IMR-90 (cell line): ENCODE measurements at regions not wholly inside any gene's neighbourhood (a gene's known extent, or its start where the extent isn't known, plus 50 kb on each side); places are given as distances from the start of the nearest gene placed in this dataset.

Experiments used
- ATAC-seq: fragments of 200-7000 bp; cut with Tn5 transposase; 2 replicates; pipeline ENCODE4 v1.9.1; 2020; ENCODE audit warnings: low read depth, mild to moderate bottlenecking, moderate library complexity
- BruUV-seq: library from RNA; stranded (reverse); fragments of 400-500 nt; replicated peaks from 2 replicates; lab custom pipeline; 2021; lab: Mats Ljungman, UMichigan
- CTCF ChIA-PET: fragments of 300-600 bp; formaldehyde crosslinking; extraction: SDS; loops from one replicate; lab custom pipeline; 2021; ENCODE audit warnings: antibody characterized with exemption; lab: Yijun Ruan, JAX
- POLR2A ChIA-PET: fragments of 300-600 bp; sonication (Branson Sonifier 250); formaldehyde crosslinking; loops from one replicate; lab custom pipeline; 2022; ENCODE audit warnings: antibody characterized with exemption; ENCODE audit not compliant: unreplicated experiment; lab: Charles Lee
- DNase-seq: peaks from one replicate; pipeline ENCODE4 v3.0.0; 2013
- H2AFZ ChIP-seq: replicated peaks from 2 replicates; pipeline ENCODE3; 2013; ENCODE audit warnings: low read length, mild to moderate bottlenecking; ENCODE audit not compliant: poor library complexity
- H2AK5ac ChIP-seq: 2 replicates; pipeline ENCODE4 v1.6.1; 2013; ENCODE audit warnings: low read depth, low read length, inconsistent platforms
- H2AK9ac ChIP-seq: replicated peaks from 2 replicates; pipeline ENCODE3; 2013; ENCODE audit warnings: mild to moderate bottlenecking, low read depth, low read length, moderate library complexity; ENCODE audit not compliant: poor library complexity
- H2BK120ac ChIP-seq: 2 replicates; pipeline ENCODE4 v1.6.1; 2013; ENCODE audit warnings: low read depth, low read length, inconsistent platforms
- H2BK15ac ChIP-seq: 3 replicates; pipeline ENCODE4 v1.6.1; 2013; ENCODE audit warnings: low read depth, low read length, inconsistent platforms
- H2BK20ac ChIP-seq: 2 replicates; pipeline ENCODE4 v1.6.1; 2013; ENCODE audit warnings: low read depth, mild to moderate bottlenecking, inconsistent platforms, low read length, moderate library complexity
- H2BK5ac ChIP-seq: 2 replicates; pipeline ENCODE4 v1.6.1; 2013; ENCODE audit warnings: mild to moderate bottlenecking, low read depth, low read length, inconsistent platforms; ENCODE audit not compliant: poor library complexity, severe bottlenecking
- H3K14ac ChIP-seq: replicated peaks from 2 replicates; pipeline ENCODE4 v1.6.1; 2013; ENCODE audit warnings: low read depth, low read length, inconsistent platforms
- H3K18ac ChIP-seq: 2 replicates; pipeline ENCODE4 v1.6.1; 2013; ENCODE audit warnings: low read depth, low read length, control low read depth
- H3K23ac ChIP-seq: 2 replicates; pipeline ENCODE4 v1.6.1; 2013; ENCODE audit warnings: low read depth, low read length, inconsistent platforms
- H3K27ac ChIP-seq: 2 replicates; pipeline ENCODE4 v1.5.1; 2013; ENCODE audit warnings: mild to moderate bottlenecking, control low read depth, low read length; ENCODE audit not compliant: insufficient read depth
- H3K27me3 ChIP-seq: 2 replicates; pipeline ENCODE4 v1.6.1; 2013; ENCODE audit warnings: low read length; ENCODE audit not compliant: control insufficient read depth, insufficient read depth
- H3K36me3 ChIP-seq: 2 replicates; pipeline ENCODE4 v1.6.1; 2013; ENCODE audit warnings: low read length, mixed read lengths; ENCODE audit not compliant: control insufficient read depth, insufficient read depth
- H3K4ac ChIP-seq: 2 replicates; pipeline ENCODE4 v1.6.1; 2013; ENCODE audit warnings: low read depth, low read length, inconsistent platforms
- H3K4me1 ChIP-seq: 2 replicates; pipeline ENCODE4 v1.6.1; 2013; ENCODE audit warnings: low read length, mixed read lengths; ENCODE audit not compliant: control insufficient read depth, insufficient read depth
- H3K4me2 ChIP-seq: 2 replicates; pipeline ENCODE4 v1.6.1; 2013; ENCODE audit warnings: low read depth, mild to moderate bottlenecking, control low read depth, low read length, moderate library complexity
- H3K4me3 ChIP-seq: 2 replicates; pipeline ENCODE4 v1.5.1; 2013; ENCODE audit warnings: low read depth, mild to moderate bottlenecking, control low read depth, low read length, moderate library complexity; ENCODE audit not compliant: insufficient read depth
- H3K56ac ChIP-seq: 2 replicates; pipeline ENCODE4 v1.6.1; 2013; ENCODE audit warnings: low read length, inconsistent platforms; ENCODE audit not compliant: insufficient read depth; ENCODE audit errors: extremely low read depth
- H3K79me1 ChIP-seq, 2 experiments: 2 replicates each; pipeline ENCODE4 v1.6.1; 2013; ENCODE audit warnings: low read length in 2 of 2, inconsistent platforms in 1 of 2, low read depth in 1 of 2
- H3K9ac ChIP-seq: 2 replicates; pipeline ENCODE4 v1.6.1; 2013; ENCODE audit warnings: low read depth, low read length, control low read depth
- H3K9me1 ChIP-seq: 2 replicates; pipeline ENCODE4 v1.6.1; 2013; ENCODE audit warnings: low read length, inconsistent platforms; ENCODE audit not compliant: insufficient read depth
- H3K9me3 ChIP-seq: 2 replicates; pipeline ENCODE4 v1.6.1; 2013; ENCODE audit warnings: low read length; ENCODE audit not compliant: control insufficient read depth, insufficient read depth
- H4K20me1 ChIP-seq: 2 replicates; pipeline ENCODE4 v1.6.1; 2013; ENCODE audit warnings: low read length, inconsistent platforms; ENCODE audit not compliant: insufficient read depth
- H4K5ac ChIP-seq: 2 replicates; pipeline ENCODE4 v1.6.1; 2013; ENCODE audit warnings: mild to moderate bottlenecking, low read depth, low read length, control low read depth
- H4K8ac ChIP-seq, 2 experiments: 2 replicates each; pipeline ENCODE4 v1.6.1; 2013; ENCODE audit warnings: low read depth in 2 of 2, low read length in 2 of 2, control low read depth in 1 of 2, inconsistent platforms in 1 of 2
- H4K91ac ChIP-seq: 2 replicates; pipeline ENCODE4 v1.6.1; 2013; ENCODE audit warnings: low read depth, low read length, inconsistent platforms; ENCODE audit not compliant: insufficient read depth
- BHLHE40 ChIP-seq: fragments of 150-350 bp; IDR thresholded peaks from 2 replicates; pipeline ENCODE4 v1.6.1; 2016; ENCODE audit warnings: mild to moderate bottlenecking, low read depth, low read length
- CEBPB ChIP-seq: IDR thresholded peaks from 2 replicates; pipeline ENCODE4 v1.6.1; 2012; ENCODE audit warnings: low read depth, low read length, improper control_type of control experiment
- CHD1 ChIP-seq: IDR thresholded peaks from 2 replicates; pipeline ENCODE4 v1.6.1; 2012; ENCODE audit warnings: low read depth, low read length, improper control_type of control experiment
- ELK1 ChIP-seq: fragments of 150-350 bp; IDR thresholded peaks from 2 replicates; pipeline ENCODE4 v1.6.1; 2016; ENCODE audit warnings: low read depth, mild to moderate bottlenecking, low read length, moderate library complexity, borderline replicate concordance
- MAFK ChIP-seq: IDR thresholded peaks from 2 replicates; pipeline ENCODE4 v1.6.1; 2012; ENCODE audit warnings: low read depth, low read length, improper control_type of control experiment
- MAZ ChIP-seq: IDR thresholded peaks from 2 replicates; pipeline ENCODE4 v1.6.1; 2012; ENCODE audit warnings: low read depth, mild to moderate bottlenecking, low read length, improper control_type of control experiment, moderate library complexity, borderline replicate concordance
- MXI1 ChIP-seq: IDR thresholded peaks from 2 replicates; pipeline ENCODE4 v1.6.1; 2012; ENCODE audit warnings: low read depth, mild to moderate bottlenecking, low read length, moderate library complexity, borderline replicate concordance
- NFE2L2 ChIP-seq: fragments of 150-350 bp; IDR thresholded peaks from 2 replicates; pipeline ENCODE4 v1.6.1; 2016; ENCODE audit warnings: low read depth, mild to moderate bottlenecking, low read length
- POLR2A ChIP-seq: IDR thresholded peaks from 2 replicates; pipeline ENCODE4 v1.6.1; 2012; ENCODE audit warnings: mild to moderate bottlenecking, low read depth, low read length
- RAD21 ChIP-seq: IDR thresholded peaks from 2 replicates; pipeline ENCODE4 v1.6.1; 2012; ENCODE audit warnings: low read length, improper control_type of control experiment
- RCOR1 ChIP-seq: IDR thresholded peaks from 2 replicates; pipeline ENCODE4 v1.6.1; 2012; ENCODE audit warnings: mild to moderate bottlenecking, low read length, improper control_type of control experiment; ENCODE audit not compliant: insufficient replicate concordance
- RFX5 ChIP-seq: IDR thresholded peaks from 2 replicates; pipeline ENCODE4 v1.8.0; 2012; ENCODE audit warnings: low read depth, mild to moderate bottlenecking, low read length, moderate library complexity
- SMC3 ChIP-seq: fragments of 150-350 bp; IDR thresholded peaks from 2 replicates; pipeline ENCODE4 v1.6.1; 2016; ENCODE audit warnings: low read depth, mild to moderate bottlenecking, antibody characterized with exemption, low read length, moderate library complexity
- WGBS, 2 experiments: methylation state at CpG; one replicate each; pipeline versions ENCODE4 v1.1.5 to v1.1.7; 2013; ENCODE audit warnings: missing lambda C conversion rate in 2 of 2; ENCODE audit not compliant: insufficient read length in 1 of 2; ENCODE audit errors: extremely low coverage in 2 of 2; 5-methylcytosine and 5-hydroxymethylcytosine counted together
- dilution Hi-C: fragments of 300-500 bp; cut with HindIII; formaldehyde crosslinking; loops from one replicate; pipeline ENCODE4 v1.14.3; 2018; ENCODE audit warnings: low sequenced_read_pairs; ENCODE audit not compliant: unreplicated experiment
- in situ Hi-C: fragments of 300-500 bp; cut with MboI; formaldehyde crosslinking; loops from 3 replicates; pipeline ENCODE4 v1.14.3; 2019; ENCODE audit warnings: low sequenced_read_pairs, inconsistent platforms, mixed read lengths
- intact Hi-C: fragments of 100-400 bp; cut with micrococcal nuclease; formaldehyde crosslinking; loops from 2 replicates; pipeline ENCODE4 v1.10.0; 2022
- TF ChIP-seq, protein P1 (sequence below): conservative IDR thresholded peaks from 2 replicates; pipeline ENCODE4 v1.5.1; 2012; ENCODE audit warnings: mild to moderate bottlenecking, low read depth, low read length, improper control_type of control experiment

- H3K9me3 ChIP-seq, result no peaks in the 10 kb centered on the region
- H3K4ac ChIP-seq, result peak overlapping the region; percentile 99
- H3K27me3 ChIP-seq, result no peaks in the 10 kb centered on the region
- ATAC-seq (peak; percentile 74), DNase-seq (peak; percentile 75)
- peak overlapping the region; percentile 99 for H2BK120ac ChIP-seq
- peak overlapping the region; percentile 91 for H3K23ac ChIP-seq
- no peaks in the 10 kb centered on the region for H4K20me1 ChIP-seq
- H3K36me3 ChIP-seq, result no peaks in the 10 kb centered on the region
- H3K4me1 ChIP-seq, result peaks cover 22% of the 10 kb centered on the region
- ChIA-PET CTCF (no interaction called here), POLR2A (no interaction called here)
- H3K79me1 ChIP-seq, result peaks cover 0 to 8% of the 10 kb centered on the region in 2 experiments; a peak in 1 of 4 replicates
- H2AFZ ChIP-seq, result no peak overlapping the region
- peak overlapping the region; percentile 63 for H2AK5ac ChIP-seq
- peak overlapping the region; percentile 98 for H3K27ac ChIP-seq
- H3K9me1 ChIP-seq, result peaks cover 6% of the 10 kb centered on the region
- peak overlapping the region; percentile 100 for H4K5ac ChIP-seq
- H2BK15ac ChIP-seq, result peak overlapping the region; percentile 99; the same call in 2 of the 3 replicates
- no peak overlapping the region for H3K4me3 ChIP-seq
- H2AK9ac ChIP-seq, result no peak overlapping the region
- peak overlapping the region; percentile 98 for H4K91ac ChIP-seq
- dilution Hi-C loops, result no loop called here
- WGBS, 2 experiments, result no CpG with 5 or more reads among the region's 3 CpGs
- in situ Hi-C loops, result no loop called here
- peak overlapping the region; percentile 99 for H2BK20ac ChIP-seq
- peak overlapping the region; percentile 74 for H3K4me2 ChIP-seq
- H3K14ac ChIP-seq, result peak overlapping the region; percentile 96
- BruUV-seq, result no TSS peak
- peak overlapping the region; percentile 91 to 97 for H4K8ac ChIP-seq
- peak overlapping the region; percentile 100 for H3K18ac ChIP-seq
- H2BK5ac ChIP-seq, result peak overlapping the region; percentile 100
- H3K56ac ChIP-seq, result peak overlapping the region; percentile 96
- intact Hi-C loops, result loop anchor here (5.0 to 10.0 kb wide), 5 partner anchors 96 to 217 kb away; no protein-coding TSS in a partner anchor
- peak overlapping the region; percentile 75 for H3K9ac ChIP-seq
- TF ChIP-seq NFE2L2 (no peak), RFX5 (no peak), MAZ (no peak), SMC3 (no peak), POLR2A (no peak), MXI1 (no peak), RAD21 (no peak), BHLHE40 (no peak), CHD1 (no peak), MAFK (no peak), RCOR1 (no peak), ELK1 (no peak), CEBPB (no peak)
- TF ChIP-seq, protein P1, sequence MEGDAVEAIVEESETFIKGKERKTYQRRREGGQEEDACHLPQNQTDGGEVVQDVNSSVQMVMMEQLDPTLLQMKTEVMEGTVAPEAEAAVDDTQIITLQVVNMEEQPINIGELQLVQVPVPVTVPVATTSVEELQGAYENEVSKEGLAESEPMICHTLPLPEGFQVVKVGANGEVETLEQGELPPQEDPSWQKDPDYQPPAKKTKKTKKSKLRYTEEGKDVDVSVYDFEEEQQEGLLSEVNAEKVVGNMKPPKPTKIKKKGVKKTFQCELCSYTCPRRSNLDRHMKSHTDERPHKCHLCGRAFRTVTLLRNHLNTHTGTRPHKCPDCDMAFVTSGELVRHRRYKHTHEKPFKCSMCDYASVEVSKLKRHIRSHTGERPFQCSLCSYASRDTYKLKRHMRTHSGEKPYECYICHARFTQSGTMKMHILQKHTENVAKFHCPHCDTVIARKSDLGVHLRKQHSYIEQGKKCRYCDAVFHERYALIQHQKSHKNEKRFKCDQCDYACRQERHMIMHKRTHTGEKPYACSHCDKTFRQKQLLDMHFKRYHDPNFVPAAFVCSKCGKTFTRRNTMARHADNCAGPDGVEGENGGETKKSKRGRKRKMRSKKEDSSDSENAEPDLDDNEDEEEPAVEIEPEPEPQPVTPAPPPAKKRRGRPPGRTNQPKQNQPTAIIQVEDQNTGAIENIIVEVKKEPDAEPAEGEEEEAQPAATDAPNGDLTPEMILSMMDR, result no peak
Observed at GRCh38 chr5:96117771-96118651, 156.4 kb upstream of the ELL2 start.
